GM18861 (cell line): ENCODE measurements at regions not wholly inside any gene's neighbourhood (a gene's known extent, or its start where the extent isn't known, plus 50 kb on each side); places are given as distances from the start of the nearest gene placed in this dataset.
"Not testable (repeated sequence)": the region's sequence is repeated elsewhere in the genome, so short reads cannot be mapped to it uniquely, and the experiment has no call there.

Experiments used
- ATAC-seq: cut with Tn5 transposase; IDR thresholded peaks from one replicate; pipeline ENCODE4 v1.9.1; 2021; ENCODE audit not compliant: unreplicated experiment

- ATAC-seq = no peak
Observed at GRCh38 chr3:61442696-61443095, 118.7 kb upstream of the PTPRG start.

- no peak for ATAC-seq
Observed at GRCh38 chr3:61443886-61444285, 117.5 kb upstream of the PTPRG start.

GRCh38 chr3:61444782-61445181 lies 116.6 kb upstream of the PTPRG start:
- ATAC-seq = no peak

GRCh38 chr3:61445924-61446323 lies 115.4 kb upstream of the PTPRG start:
- ATAC-seq = no peak

- ATAC-seq = no peak
Observed at GRCh38 chr3:61446341-61446740, 115.0 kb upstream of the PTPRG start.

- no peak for ATAC-seq
Observed at GRCh38 chr3:61448378-61448777, 113.0 kb upstream of the PTPRG start.

GRCh38 chr3:61449327-61450040 lies 111.9 kb upstream of the PTPRG start:
- ATAC-seq = no peak

GRCh38 chr3:61450866-61451265 lies 110.5 kb upstream of the PTPRG start:
- no peak for ATAC-seq

GRCh38 chr3:61451841-61452240 lies 109.5 kb upstream of the PTPRG start:
- ATAC-seq = no peak

- no peak for ATAC-seq
Observed at GRCh38 chr3:61452535-61453090, 108.8 kb upstream of the PTPRG start.

GRCh38 chr3:61454006-61454585 lies 107.3 kb upstream of the PTPRG start:
- no peak for ATAC-seq

GRCh38 chr3:61454801-61455200 lies 106.6 kb upstream of the PTPRG start:
- ATAC-seq = no peak

- ATAC-seq = no peak
Observed at GRCh38 chr3:61460636-61461035, 100.7 kb upstream of the PTPRG start.

- no peak for ATAC-seq
Observed at GRCh38 chr3:61463191-61463590, 98.2 kb upstream of the PTPRG start.

GRCh38 chr3:61464518-61465140 lies 96.7 kb upstream of the PTPRG start:
- ATAC-seq = no peak

GRCh38 chr3:61466357-61466756 lies 95.0 kb upstream of the PTPRG start:
- no peak for ATAC-seq

- no peak for ATAC-seq
Observed at GRCh38 chr3:61483997-61484396, 77.4 kb upstream of the PTPRG start.

GRCh38 chr3:61493339-61493738 lies 68.0 kb upstream of the PTPRG start:
- ATAC-seq = no peak

- ATAC-seq = not testable (repeated sequence)
Observed at GRCh38 chr3:61494309-61494708, 67.1 kb upstream of the PTPRG start.

- no peak for ATAC-seq
Observed at GRCh38 chr3:61497463-61497862, 63.9 kb upstream of the PTPRG start.

GRCh38 chr3:61505197-61505596 lies 56.2 kb upstream of the PTPRG start:
- ATAC-seq = no peak

GRCh38 chr3:61507946-61508345 lies 53.4 kb upstream of the PTPRG start:
- no peak for ATAC-seq
